Kidney glomerular epithelial cell (primary cell): ENCODE measurements at regions not wholly inside any gene's neighbourhood (a gene's known extent, or its start where the extent isn't known, plus 50 kb on each side); places are given as distances from the start of the nearest gene placed in this dataset.

Experiments
- DNase-seq: peaks from one replicate; lab custom pipeline; 2025; lab: John Stamatoyannopoulos, UW

DNA sequence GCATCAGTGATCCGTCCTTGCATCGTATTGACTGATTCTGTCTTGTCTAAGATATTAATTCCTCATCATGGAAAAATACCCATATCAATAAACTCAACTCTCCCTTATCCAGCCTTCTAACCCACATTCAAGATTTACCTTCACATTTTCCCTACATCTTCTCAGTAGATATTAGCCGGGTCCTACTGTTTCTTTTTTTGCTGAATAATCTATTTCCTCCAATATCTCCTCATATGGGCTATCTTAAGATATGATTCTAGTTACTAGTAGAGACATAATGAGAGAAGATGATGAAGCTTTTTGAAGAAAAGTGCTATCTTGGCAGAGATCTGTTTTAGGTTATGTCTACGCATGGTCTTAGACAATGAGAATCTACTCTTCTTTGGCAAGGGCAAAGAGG, 785.8 kb downstream of the BRINP1 start:
- DNase-seq = no peak

DNA sequence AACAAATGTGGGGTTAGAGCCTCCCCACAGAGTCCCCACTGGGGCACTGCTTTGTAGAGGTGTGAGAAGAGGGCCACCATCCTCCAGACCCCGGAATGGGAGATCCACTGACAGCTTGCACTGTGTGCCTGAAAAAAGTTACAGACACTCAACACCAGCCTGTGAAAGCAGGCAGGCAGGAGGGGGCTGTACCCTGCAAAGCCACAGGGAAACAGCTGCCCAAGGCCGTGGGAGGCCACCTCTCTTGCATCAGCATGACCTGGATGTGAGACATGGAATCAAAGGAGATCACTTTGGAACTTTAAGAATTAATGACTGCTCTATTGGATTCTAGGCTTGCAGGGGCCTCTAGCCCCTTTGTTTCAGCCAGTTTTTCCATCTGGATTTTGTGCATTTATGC, 782.3 kb downstream of the BRINP1 start:
- no peak for DNase-seq

DNA sequence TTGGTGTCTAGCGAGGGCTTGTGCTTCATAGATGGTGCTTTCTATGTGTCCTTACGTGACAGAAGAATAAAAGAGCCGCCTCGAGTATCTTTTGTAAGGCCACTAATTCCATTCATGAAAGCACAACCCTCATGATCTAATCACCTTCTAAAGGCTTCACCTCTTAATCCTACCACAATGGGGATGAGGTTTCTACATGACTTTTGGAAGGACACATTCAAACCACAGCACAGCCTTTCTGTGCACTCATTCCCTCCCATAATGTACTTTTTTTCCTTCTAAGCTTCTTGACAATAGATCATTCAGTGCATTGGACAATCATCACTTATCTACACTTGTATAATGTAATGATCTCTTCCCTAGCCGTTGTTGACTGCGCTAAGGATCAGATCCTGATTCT, 774.8 kb downstream of the BRINP1 start:
- DNase-seq = no peak

DNA sequence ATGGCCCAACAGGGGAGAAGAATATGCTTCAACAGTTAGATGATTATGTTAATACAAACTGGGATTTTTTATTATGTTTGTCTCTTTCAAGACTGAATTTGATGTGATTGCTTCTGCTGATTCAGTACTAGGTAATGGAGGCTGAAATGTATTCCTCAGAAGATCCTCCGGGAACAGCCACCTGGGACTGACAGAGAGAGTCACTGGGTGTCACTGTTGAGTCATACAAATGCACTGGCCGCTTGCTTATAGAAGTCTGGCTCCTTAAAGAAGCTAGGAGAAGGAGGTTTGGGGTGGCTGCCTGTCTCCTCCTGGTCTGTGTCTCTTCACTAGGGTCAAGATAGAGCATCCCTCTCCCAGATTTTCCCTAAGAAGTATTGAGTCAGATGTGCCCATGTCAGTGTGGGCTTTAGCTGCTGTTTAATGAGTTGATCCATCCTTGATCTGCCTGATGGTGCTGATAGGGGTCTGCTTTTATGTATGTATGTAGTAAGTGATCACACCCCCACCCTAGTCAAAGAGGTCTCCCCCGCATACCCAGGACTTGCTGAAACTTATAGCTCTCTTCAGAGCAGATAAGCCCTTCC, 773.4 kb downstream of the BRINP1 start:
- peak; percentile 82 for DNase-seq

DNA sequence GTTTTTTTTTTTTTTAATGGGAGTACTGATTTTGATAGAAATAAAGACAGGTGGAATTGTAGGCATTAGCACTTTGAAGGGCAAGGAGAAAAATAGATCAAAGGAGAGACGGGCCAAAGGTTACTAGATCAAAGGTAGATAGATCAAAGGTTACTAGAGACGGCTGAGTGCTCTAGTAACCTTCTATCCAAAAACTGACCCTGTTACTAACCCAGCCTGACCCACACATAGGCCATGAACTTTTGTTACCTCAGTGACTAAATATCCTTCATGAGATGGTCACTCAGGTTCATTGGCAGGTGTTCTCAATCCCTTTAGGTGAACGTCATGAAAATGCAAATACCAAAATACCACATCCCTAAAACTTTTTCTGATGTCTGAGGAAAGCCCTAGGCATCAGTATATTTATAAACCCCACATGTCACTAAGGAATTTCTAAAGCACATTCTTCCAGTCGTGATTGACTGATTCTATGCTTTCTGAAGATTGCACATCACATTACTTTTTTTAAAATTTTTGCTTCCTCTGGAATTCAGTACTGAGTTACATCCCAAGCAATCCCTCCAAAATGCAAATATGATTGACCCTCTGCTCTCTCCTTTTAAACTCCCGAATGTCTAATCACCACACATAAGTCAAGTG, 772.7 kb downstream of the BRINP1 start:
- no peak for DNase-seq

DNA sequence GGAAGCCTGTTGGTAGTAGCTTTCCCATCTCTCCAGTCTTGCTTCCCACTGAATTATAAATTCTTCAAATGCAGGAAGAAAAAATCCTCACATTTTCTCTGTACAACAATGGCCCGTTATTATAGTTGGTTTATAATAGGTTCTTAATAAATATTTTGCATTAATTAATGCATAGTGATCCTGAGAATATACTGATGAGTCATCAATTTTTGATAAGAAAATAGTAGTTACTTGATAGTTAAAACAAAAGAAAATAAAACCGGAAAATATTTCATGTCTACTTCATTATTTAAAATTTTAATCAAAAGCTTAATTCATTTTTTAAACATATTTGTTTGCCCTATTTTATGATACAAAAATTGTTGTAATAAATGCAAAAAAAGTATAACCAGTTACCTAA, 762.6 kb downstream of the BRINP1 start:
- DNase-seq = no peak

DNA sequence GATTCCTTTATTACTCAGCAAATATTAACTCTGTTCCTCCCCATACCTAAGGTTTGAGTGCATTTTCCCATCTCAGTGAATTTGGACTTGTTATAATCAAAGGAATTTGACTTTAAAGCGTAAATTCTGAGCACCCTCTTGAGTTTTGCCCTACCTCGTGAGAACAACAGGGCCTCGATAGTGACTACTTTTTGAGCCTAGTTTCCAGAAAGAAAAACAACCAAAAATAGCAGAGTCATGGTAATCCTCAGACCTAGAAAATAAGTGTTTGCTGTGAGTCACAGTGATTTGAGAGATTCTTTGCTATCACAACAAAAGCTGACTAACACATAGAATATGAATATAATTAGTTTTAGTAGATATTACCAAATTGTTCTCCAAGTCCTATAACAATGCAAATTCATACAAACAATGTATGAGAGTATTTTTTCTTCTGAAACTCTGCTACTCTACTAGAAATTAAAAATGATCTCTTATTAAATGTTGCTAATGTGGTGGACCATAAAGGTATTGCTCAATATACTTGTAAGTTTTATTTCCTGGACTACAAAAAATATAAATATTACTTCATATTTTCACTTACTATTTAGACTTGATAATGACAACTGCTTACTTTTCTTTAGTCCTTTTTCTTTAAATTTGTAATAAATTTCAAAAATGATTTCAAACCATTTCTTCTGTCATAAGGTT, 759.7 kb downstream of the BRINP1 start:
- DNase-seq = peak; percentile 68

DNA sequence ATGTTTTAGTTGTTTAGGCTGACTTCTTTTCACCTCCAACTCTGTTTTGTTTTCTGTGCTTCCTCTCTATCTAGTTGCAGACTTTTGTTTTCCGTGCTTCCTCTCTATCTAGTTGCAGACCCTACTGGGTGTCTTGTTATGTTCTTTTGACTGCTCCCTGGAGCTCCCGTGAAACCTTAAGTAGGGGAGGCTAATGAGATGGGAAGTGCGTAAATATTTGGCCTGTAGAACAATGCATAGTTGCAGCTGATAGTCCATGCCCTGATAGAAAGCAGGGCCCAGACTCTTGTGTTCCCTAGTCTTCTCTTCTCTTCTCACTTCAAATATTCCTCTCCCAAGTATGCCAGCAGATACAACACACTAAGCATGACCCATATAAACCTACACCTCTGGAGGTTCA, 757.0 kb downstream of the BRINP1 start:
- DNase-seq = no peak

DNA sequence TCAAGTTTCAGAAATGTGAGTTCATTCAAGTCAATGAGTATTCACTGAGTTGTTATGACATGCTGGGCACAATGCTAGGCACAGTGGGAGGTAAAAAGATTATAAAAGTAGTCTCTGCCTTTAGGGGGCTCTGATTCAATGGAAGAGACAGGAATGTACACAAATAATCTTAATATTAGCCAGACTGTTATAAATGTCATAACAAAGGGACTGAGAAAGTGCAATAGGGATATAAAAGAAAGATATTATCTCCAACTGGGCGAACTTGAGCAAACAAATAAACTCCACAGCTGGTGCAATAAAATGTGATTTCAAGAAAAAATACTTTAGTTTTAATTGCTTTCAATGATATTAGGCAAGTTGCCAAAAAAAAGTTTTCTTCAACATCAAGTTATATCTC, 755.2 kb downstream of the BRINP1 start:
- no peak for DNase-seq

DNA sequence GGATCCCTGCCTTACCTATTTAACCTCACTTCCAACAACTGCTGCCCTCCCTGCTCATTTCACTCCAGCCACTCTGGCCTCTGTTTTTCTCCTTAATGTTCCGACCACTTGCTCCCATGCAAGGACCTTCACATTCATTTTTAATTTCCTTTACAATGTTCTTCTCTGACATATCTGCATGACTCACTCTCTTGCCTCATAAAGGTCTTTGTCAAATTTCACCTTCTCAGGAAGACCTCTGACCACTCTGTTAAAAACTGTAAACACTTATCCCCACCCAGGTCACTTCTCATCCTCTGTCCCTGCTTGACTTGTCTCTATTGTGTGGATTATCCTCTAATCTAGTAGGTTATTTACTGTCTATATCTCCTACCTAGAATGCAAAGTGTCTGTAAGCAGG, 751.2 kb downstream of the BRINP1 start:
- no peak for DNase-seq

DNA sequence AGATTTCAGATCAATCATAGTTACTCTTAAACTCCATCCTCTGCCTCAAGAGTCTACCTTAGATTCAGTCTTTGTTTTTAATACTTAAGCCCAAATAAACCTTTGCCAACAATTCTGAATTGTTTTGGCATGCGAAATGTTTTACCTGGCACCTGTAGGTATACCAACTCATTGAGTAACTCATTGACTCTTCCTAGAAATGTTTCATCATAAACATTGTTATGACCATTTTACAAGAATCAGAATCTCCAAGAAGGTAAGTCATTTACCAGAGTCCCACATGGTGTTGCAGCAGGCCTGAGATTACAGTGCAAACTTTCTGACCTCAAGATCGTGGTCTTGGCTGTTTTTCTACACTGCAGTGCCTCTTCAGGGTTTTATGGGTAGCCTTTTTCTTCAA, 750.4 kb downstream of the BRINP1 start:
- DNase-seq = no peak

DNA sequence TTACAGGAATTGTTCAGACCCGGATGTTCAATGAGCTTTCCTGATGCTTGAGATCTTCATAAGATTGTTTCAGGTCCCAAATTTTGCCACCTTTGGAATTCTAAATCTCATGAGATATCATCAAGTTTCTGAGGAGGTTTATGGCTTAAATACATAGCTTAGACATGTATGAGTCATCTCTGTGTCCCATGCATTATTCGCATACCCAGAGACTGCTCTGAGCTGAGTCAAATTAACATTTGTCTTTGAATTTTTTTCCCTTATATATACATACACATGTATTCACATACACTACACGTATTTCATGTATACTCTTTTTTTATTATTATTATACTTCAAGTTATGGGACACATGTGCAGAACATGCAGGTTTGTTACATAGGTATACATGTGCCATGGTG, 744.6 kb downstream of the BRINP1 start:
- no peak for DNase-seq

DNA sequence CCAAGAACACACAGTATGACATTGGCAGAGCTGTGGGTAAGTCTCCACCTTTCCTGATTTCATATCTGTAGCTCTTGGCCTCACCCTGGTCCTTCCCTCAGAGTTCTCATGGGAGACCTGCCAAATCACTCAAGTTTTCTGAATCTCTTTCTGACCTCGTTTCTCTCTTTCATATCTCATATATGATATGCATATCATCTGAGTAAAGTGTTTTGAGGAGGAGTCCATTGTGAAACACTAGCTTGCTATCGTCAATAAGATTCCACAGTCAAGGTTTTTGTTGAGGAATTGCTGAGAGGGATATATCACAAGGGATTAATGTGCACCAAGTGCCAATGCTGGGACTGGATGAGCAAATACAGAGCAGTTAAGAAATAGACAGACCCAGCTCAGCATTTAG, 739.2 kb downstream of the BRINP1 start:
- no peak for DNase-seq

DNA sequence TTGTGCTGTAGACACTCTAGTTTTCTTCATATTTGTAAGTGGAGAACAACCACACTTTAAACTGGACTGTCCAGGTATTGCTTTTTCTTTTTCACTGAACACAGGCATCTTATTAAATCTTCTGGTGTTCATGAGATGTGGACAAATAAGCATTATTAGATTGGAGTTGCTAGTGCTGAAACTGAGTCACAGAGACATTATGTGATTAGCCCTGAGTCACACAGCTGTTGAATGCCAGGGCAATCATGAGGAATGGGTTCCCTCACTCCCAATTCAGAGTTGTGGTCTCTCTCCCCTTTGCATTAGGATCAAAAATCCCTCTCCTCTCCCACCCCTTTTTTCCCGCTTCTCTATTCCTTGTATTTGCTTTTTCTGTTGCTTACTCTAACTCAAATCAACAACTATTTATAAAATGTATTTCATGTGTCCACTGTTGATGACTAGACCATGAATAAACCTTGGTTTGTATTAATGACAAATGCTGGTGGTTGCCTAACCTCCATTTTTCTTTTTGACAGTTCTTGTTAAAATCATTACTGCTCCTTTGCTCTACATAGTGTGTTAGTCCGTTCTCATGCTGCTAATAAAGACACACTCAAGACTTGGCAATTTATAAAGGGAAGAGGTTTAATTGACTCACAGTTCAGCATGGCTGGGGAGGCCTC, 738.2 kb downstream of the BRINP1 start:
- peak; percentile 36 for DNase-seq

DNA sequence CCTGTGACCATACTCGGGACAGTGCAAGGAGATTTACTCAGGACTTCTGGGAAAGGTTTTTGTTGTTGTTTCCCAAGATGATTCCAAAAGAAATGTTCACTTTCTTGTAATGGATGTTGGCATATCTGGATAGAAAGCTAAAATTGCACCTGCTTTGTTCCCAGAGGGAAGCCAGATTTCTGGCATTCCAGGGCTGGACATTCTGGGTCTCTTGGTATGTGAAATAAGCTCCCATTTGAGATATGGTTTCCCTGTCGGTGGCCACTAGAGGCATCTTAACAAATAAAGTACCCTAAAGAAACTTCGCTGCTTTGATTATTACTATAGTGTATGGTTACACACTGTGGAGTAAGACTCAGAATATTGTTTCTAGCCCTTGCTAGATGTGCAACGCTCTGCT, 737.3 kb downstream of the BRINP1 start:
- no peak for DNase-seq

DNA sequence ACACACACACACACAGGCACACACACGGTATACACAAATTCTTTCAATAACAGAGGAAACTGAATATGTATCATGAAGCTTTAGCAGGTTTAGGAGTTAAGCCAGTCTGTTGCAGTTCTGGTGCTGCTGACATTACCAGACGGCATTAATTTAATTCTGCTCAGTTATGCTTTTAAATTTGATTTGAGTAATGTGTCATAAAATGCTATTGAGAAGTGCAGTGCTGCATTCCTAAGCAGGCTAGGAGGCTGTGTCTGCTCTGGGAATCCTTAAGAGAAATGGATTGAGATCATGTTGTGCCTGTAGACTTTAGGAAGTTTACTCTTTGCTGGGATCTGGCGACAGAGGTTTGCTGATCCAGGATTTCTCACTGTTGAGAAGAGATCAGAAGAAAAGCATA, 733.8 kb downstream of the BRINP1 start:
- no peak for DNase-seq

DNA sequence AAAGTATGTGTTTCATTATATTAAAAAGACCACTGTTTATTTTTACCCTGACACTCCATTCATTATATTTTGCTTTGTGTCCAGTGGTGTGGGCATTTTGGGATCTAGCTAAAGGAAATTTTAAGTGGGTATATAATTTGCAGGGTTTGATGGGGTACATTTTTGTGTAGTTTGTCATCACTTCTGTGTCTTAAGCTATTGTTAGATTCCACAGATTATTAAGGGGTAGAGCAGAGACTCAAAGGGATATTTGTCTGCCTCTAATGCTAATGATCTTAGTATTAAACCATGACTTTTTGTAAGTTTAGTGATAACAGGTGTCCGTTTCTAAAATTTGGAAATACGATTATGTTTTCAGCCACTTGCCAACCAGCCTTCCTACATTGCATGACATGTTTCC, 731.6 kb downstream of the BRINP1 start:
- no peak for DNase-seq

DNA sequence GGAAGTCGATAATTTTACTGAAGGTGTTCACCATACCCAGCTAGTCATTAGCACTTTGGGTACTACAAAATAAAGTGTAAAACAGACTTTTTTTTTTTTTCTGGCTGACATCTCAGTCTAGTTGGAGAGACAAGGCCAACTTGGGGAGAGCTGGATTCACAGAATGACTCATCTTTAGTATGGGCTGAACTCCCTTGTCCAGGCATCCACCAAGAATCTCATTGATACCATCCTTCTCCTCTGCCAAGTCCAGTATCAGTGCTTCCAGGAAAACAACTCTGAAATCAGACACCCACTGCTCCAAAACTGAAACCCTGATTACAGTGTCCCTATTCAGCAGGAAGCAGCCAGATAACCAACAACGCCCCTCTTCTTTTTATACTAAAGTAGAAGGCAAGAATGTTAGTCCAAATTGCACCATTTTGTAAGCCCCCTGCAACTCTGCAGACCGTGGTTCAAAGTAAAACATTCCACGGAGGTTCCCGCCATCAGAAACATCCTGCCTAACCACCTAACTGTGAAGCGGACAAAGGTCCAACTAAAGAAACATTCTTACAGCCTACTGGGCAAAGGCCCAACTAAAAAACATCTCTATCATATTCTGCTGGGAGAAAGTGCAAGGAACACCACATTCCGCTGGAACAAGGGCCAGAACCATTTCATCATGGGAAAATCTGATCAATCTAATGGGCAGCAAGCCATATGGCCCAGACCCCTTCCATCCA, 728.2 kb downstream of the BRINP1 start:
- DNase-seq = peak; percentile 47

DNA sequence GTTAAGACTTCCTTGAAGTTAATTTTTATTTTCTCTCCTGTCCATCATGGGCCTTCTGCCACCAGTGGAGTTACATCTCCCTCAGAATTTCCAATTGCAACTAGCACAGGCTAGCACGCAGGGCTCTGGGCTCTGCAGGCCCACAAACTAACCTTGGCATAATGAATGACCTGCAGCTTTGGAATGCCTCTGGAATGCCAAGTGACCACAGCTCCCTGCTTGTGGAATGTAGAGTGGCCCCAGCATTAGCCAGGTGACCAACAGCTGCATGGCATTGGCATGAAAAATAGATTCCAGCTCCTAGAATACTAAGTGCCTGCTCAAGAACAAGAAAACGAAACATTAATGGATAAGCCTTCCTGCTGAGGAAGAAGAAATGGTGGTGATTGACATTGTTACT, 726.1 kb downstream of the BRINP1 start:
- DNase-seq = peak; percentile 97

DNA sequence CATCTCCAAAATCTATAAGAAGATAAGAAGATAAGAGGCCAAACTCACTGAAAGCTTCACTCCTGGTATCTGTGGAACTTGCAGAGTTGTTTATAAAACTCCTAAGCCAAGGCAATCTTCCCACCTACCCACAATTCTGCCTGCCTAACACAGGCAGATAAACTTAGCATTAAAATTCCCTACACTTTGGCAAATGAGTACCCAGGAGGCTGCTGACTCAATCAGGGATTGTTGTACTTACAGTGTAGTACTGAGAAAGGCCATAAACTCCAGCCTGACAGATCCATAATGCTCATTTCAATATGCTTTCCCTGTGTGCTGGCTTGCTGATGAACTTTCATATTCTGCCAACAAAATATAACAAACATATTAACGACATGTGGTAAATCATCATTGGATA, 725.2 kb downstream of the BRINP1 start:
- DNase-seq = peak; percentile 37

DNA sequence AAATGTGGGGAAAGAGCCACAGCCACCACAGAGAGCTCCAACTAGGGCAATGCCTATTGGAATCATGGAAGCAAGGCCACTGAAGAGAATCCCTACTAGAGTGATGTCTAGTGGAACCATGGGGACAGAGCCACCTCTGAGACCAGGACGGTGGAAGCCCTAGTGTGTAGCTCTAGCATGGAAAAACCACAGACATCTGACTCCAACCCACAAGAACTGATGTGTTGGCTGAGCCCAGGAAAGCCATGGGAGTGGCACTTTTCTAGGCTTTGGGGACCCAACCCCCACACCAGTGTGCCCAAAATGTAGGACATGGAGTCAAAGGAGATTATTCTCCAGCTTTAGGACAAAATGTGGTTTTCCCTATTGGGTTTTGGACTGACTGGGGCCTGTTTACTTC, 721.9 kb downstream of the BRINP1 start:
- no peak for DNase-seq

DNA sequence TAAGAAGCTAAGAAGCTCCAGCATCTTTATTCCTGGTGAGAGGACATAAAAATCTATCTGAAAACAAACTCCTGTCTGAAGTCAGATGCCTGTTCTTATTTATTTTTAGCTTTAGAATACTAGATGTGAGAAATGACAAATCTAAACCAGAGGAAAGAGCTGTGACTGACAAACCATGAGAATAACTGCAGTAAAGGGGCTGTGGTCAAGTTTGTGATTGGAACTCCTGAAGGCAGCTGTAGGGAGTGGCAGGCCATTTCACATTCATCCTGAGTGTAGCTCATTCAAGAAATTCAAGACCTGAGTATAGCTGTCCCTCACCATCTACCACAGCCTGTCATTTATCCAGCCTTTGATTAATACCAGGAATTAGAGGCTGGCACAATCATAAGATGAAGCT, 718.8 kb downstream of the BRINP1 start:
- DNase-seq = no peak

DNA sequence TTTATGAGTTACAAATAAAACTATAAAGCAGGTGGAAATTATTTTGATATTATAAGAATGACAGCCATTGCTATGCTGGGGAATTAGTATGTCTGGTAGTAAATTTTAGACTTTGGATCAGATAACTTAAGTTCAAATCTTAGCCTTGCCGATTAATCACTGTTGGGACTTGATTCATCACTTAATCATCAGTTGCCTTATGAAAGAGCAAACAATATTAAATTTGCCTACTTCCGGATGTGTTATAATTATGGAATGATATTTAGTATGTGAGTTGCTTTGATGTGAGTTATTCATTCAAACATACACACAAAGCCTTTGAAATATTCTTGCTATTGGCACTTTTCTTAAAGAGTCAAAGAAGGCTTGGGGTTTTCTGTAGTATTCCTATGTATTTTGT, 717.7 kb downstream of the BRINP1 start:
- DNase-seq = no peak
